ENCODE measurements at regions not wholly inside any gene's neighbourhood (a gene's known extent, or its start where the extent isn't known, plus 50 kb on each side); places are given as distances from the start of the nearest gene placed in this dataset.

GRCh38 chr5:153373130-153373498, 117.4 kb upstream of the GRIA1 start:
- TF ChIP-seq TCF12 (IDR thresholded peaks at IDR 0.05; ENCODE audit: low read depth): no peak
- no peak for TF ChIP-seq EP300 (IDR thresholded peaks at IDR 0.05; ENCODE audit: borderline replicate concordance)
- no peak for TF ChIP-seq TAF1 (IDR thresholded peaks at IDR 0.05; ENCODE audit: low read depth)
- TF ChIP-seq ZBTB7A (IDR thresholded peaks at IDR 0.05; ENCODE audit: low read depth): no peak
- no peak for TF ChIP-seq REST (IDR thresholded peaks at IDR 0.05; ENCODE audit: low read depth)
- no peak for TF ChIP-seq USF1 (IDR thresholded peaks at IDR 0.05)
- TF ChIP-seq YY1 (IDR thresholded peaks at IDR 0.05; ENCODE audit: low read depth): no peak
- no peak for TF ChIP-seq RAD21 (IDR thresholded peaks at IDR 0.05; ENCODE audit: low read depth)
- TF ChIP-seq TEAD4 (IDR thresholded peaks at IDR 0.05): no peak
- TF ChIP-seq CEBPB (IDR thresholded peaks at IDR 0.05): no peak
- no peak for TF ChIP-seq CREB1 (IDR thresholded peaks at IDR 0.05; ENCODE audit: low read depth)
- no peak for TF ChIP-seq EGR1 (IDR thresholded peaks at IDR 0.05)
- TF ChIP-seq MAX (IDR thresholded peaks at IDR 0.05): no peak
- TF ChIP-seq NFIC (IDR thresholded peaks at IDR 0.05): no peak
- no peak for TF ChIP-seq FOXM1 (IDR thresholded peaks at IDR 0.05; ENCODE audit: borderline replicate concordance, low read depth)

GRCh38 chr5:153390569-153390968, 99.9 kb upstream of the GRIA1 start:
- TF ChIP-seq CREB1 (IDR thresholded peaks at IDR 0.05; ENCODE audit: low read depth) (no peak), TAF1 (IDR thresholded peaks at IDR 0.05; ENCODE audit: low read depth) (no peak), USF1 (IDR thresholded peaks at IDR 0.05) (no peak)

GRCh38 chr5:153399595-153399994, 90.9 kb upstream of the GRIA1 start:
- no peak for TF ChIP-seq ZBTB7A (IDR thresholded peaks at IDR 0.05; ENCODE audit: low read depth)
- no peak for TF ChIP-seq EP300 (IDR thresholded peaks at IDR 0.05; ENCODE audit: borderline replicate concordance)
- TF ChIP-seq EGR1 (IDR thresholded peaks at IDR 0.05): no peak
- no peak for TF ChIP-seq TCF12 (IDR thresholded peaks at IDR 0.05; ENCODE audit: low read depth)
- TF ChIP-seq TEAD4 (IDR thresholded peaks at IDR 0.05): no peak
- no peak for TF ChIP-seq CEBPB (IDR thresholded peaks at IDR 0.05)
- TF ChIP-seq NFIC (IDR thresholded peaks at IDR 0.05): no peak
- TF ChIP-seq YY1 (IDR thresholded peaks at IDR 0.05; ENCODE audit: low read depth): no peak
- TF ChIP-seq USF1 (IDR thresholded peaks at IDR 0.05): no peak
- TF ChIP-seq CREB1 (IDR thresholded peaks at IDR 0.05; ENCODE audit: low read depth): no peak

- TF ChIP-seq TCF12 (IDR thresholded peaks at IDR 0.05; ENCODE audit: low read depth) (no peak), TEAD4 (IDR thresholded peaks at IDR 0.05) (no peak), REST (IDR thresholded peaks at IDR 0.05; ENCODE audit: low read depth) (no peak), USF1 (IDR thresholded peaks at IDR 0.05) (no peak), RAD21 (IDR thresholded peaks at IDR 0.05; ENCODE audit: low read depth) (no peak), YY1 (IDR thresholded peaks at IDR 0.05; ENCODE audit: low read depth) (no peak), TAF1 (IDR thresholded peaks at IDR 0.05; ENCODE audit: low read depth) (no peak), MAX (IDR thresholded peaks at IDR 0.05) (no peak)
Observed at GRCh38 chr5:153400931-153401330, 89.5 kb upstream of the GRIA1 start.

GRCh38 chr5:153402550-153402949, 87.9 kb upstream of the GRIA1 start:
- TF ChIP-seq TEAD4 (IDR thresholded peaks at IDR 0.05): no peak
- no peak for TF ChIP-seq NFIC (IDR thresholded peaks at IDR 0.05)
- no peak for TF ChIP-seq TCF12 (IDR thresholded peaks at IDR 0.05; ENCODE audit: low read depth)
- TF ChIP-seq REST (IDR thresholded peaks at IDR 0.05; ENCODE audit: low read depth): no peak
- TF ChIP-seq MAX (IDR thresholded peaks at IDR 0.05): no peak
- no peak for TF ChIP-seq USF1 (IDR thresholded peaks at IDR 0.05)
- TF ChIP-seq YY1 (IDR thresholded peaks at IDR 0.05; ENCODE audit: low read depth): no peak
- no peak for TF ChIP-seq CREB1 (IDR thresholded peaks at IDR 0.05; ENCODE audit: low read depth)
- TF ChIP-seq FOXM1 (IDR thresholded peaks at IDR 0.05; ENCODE audit: borderline replicate concordance, low read depth): no peak
- no peak for TF ChIP-seq ZBTB7A (IDR thresholded peaks at IDR 0.05; ENCODE audit: low read depth)
- TF ChIP-seq RAD21 (IDR thresholded peaks at IDR 0.05; ENCODE audit: low read depth): no peak
- TF ChIP-seq CEBPB (IDR thresholded peaks at IDR 0.05): no peak

Data from Ishikawa (cell line).